HG02973 (cell line): ENCODE measurements at regions not wholly inside any gene's neighbourhood (a gene's known extent, or its start where the extent isn't known, plus 50 kb on each side); places are given as distances from the start of the nearest gene placed in this dataset.
"Not testable (repeated sequence)": the region's sequence is repeated elsewhere in the genome, so short reads cannot be mapped to it uniquely, and the experiment has no call there.

ENCODE experiments used
- ATAC-seq: cut with Tn5 transposase; IDR thresholded peaks from one replicate; pipeline ENCODE4 v1.9.1; 2021; ENCODE audit warnings: moderate library complexity; ENCODE audit not compliant: unreplicated experiment

- not testable (repeated sequence) for ATAC-seq
Measured at GRCh38 chrX:68951942-68952619, 123.3 kb downstream of the EFNB1 start.

- ATAC-seq: no peak
Measured at GRCh38 chrX:68950937-68951336, 122.1 kb downstream of the EFNB1 start.

- ATAC-seq: no peak
Measured at GRCh38 chrX:68947882-68948605, 119.2 kb downstream of the EFNB1 start.

GRCh38 chrX:68945603-68946228 is 116.9 kb downstream of the EFNB1 start:
- ATAC-seq: no peak

- ATAC-seq: no peak
Measured at GRCh38 chrX:68945081-68945602, 116.3 kb downstream of the EFNB1 start.

- ATAC-seq: no peak
Measured at GRCh38 chrX:68944211-68944610, 115.4 kb downstream of the EFNB1 start.

- ATAC-seq: no peak
Measured at GRCh38 chrX:68942840-68943239, 114.0 kb downstream of the EFNB1 start.

GRCh38 chrX:68942104-68942503 is 113.3 kb downstream of the EFNB1 start:
- ATAC-seq: no peak

- no peak for ATAC-seq
Measured at GRCh38 chrX:68941385-68941952, 112.6 kb downstream of the EFNB1 start.

- ATAC-seq: no peak
Measured at GRCh38 chrX:68940601-68941000, 111.8 kb downstream of the EFNB1 start.

- no peak for ATAC-seq
Measured at GRCh38 chrX:68939868-68940267, 111.0 kb downstream of the EFNB1 start.

- ATAC-seq: no peak
Measured at GRCh38 chrX:68938244-68939004, 109.6 kb downstream of the EFNB1 start.

GRCh38 chrX:68937581-68937980 is 108.8 kb downstream of the EFNB1 start:
- ATAC-seq: no peak

GRCh38 chrX:68936608-68937007 is 107.8 kb downstream of the EFNB1 start:
- ATAC-seq: no peak

GRCh38 chrX:68936126-68936525 is 107.3 kb downstream of the EFNB1 start:
- ATAC-seq: no peak

- no peak for ATAC-seq
Measured at GRCh38 chrX:68935362-68935761, 106.5 kb downstream of the EFNB1 start.

- no peak for ATAC-seq
Measured at GRCh38 chrX:68934922-68935321, 106.1 kb downstream of the EFNB1 start.

GRCh38 chrX:68934421-68934820 is 105.6 kb downstream of the EFNB1 start:
- ATAC-seq: no peak

GRCh38 chrX:68932611-68933010 is 103.8 kb downstream of the EFNB1 start:
- no peak for ATAC-seq

GRCh38 chrX:68931345-68931744 is 102.5 kb downstream of the EFNB1 start:
- ATAC-seq: no peak
